Immature natural killer cell (primary cell): ENCODE measurements at regions not wholly inside any gene's neighbourhood (a gene's known extent, or its start where the extent isn't known, plus 50 kb on each side); places are given as distances from the start of the nearest gene placed in this dataset.

Experiments
- DNase-seq, 3 donors: peaks; one replicate each; pipeline ENCODE4 v3.0.0; 2022; ENCODE audit warnings: mixed read lengths in 1 of 3
- H3K27ac Mint-ChIP-seq, 6 donors: one replicate each; pipeline ENCODE4 v1.8.0; 2020; ENCODE audit warnings: mixed read lengths in 6 of 6, mild to moderate bottlenecking in 5 of 6, inconsistent platforms in 4 of 6, moderate library complexity in 3 of 6
- H3K27me3 Mint-ChIP-seq, 3 donors: one replicate each; pipeline ENCODE4 v1.8.0; 2020 to 2021; ENCODE audit warnings: low read depth in 3 of 3, mild to moderate bottlenecking in 3 of 3, mixed read lengths in 3 of 3, moderate library complexity in 3 of 3, inconsistent platforms in 1 of 3
- H3K36me3 Mint-ChIP-seq, 3 donors: one replicate each; pipeline ENCODE4 v1.8.0; 2020; ENCODE audit warnings: mixed read lengths in 3 of 3, inconsistent platforms in 2 of 3, mild to moderate bottlenecking in 2 of 3
- H3K4me1 Mint-ChIP-seq, 2 donors: one replicate each; pipeline ENCODE4 v1.8.0; 2020; ENCODE audit warnings: inconsistent platforms in 2 of 2, mild to moderate bottlenecking in 2 of 2, mixed read lengths in 2 of 2, moderate library complexity in 1 of 2
- H3K4me3 Mint-ChIP-seq, 5 donors: one replicate each; pipeline ENCODE4 v1.8.0; 2020; ENCODE audit warnings: mild to moderate bottlenecking in 5 of 5, mixed read lengths in 5 of 5, inconsistent platforms in 3 of 5, moderate library complexity in 3 of 5
- H3K9me3 Mint-ChIP-seq, 6 donors: one replicate each; pipeline ENCODE4 v1.8.0; 2020; ENCODE audit warnings: mild to moderate bottlenecking in 6 of 6, mixed read lengths in 6 of 6, inconsistent platforms in 4 of 6, moderate library complexity in 3 of 6

- H3K4me3 Mint-ChIP-seq: peak overlapping the region in 1 of 5 donors; percentile 28
- no peaks in the 10 kb centered on the region for H3K4me1 Mint-ChIP-seq
- DNase-seq: no peak
- H3K36me3 Mint-ChIP-seq: no peaks in the 10 kb centered on the region
- H3K27me3 Mint-ChIP-seq: peaks cover 0 to 7% (median 3%) of the 10 kb centered on the region in 3 donors
- no peaks in the 10 kb centered on the region for H3K9me3 Mint-ChIP-seq
- H3K27ac Mint-ChIP-seq: no peak overlapping the region
Observed at GRCh38 chr16:55380485-55380884, 56.5 kb downstream of the IRX6 start.

DNA sequence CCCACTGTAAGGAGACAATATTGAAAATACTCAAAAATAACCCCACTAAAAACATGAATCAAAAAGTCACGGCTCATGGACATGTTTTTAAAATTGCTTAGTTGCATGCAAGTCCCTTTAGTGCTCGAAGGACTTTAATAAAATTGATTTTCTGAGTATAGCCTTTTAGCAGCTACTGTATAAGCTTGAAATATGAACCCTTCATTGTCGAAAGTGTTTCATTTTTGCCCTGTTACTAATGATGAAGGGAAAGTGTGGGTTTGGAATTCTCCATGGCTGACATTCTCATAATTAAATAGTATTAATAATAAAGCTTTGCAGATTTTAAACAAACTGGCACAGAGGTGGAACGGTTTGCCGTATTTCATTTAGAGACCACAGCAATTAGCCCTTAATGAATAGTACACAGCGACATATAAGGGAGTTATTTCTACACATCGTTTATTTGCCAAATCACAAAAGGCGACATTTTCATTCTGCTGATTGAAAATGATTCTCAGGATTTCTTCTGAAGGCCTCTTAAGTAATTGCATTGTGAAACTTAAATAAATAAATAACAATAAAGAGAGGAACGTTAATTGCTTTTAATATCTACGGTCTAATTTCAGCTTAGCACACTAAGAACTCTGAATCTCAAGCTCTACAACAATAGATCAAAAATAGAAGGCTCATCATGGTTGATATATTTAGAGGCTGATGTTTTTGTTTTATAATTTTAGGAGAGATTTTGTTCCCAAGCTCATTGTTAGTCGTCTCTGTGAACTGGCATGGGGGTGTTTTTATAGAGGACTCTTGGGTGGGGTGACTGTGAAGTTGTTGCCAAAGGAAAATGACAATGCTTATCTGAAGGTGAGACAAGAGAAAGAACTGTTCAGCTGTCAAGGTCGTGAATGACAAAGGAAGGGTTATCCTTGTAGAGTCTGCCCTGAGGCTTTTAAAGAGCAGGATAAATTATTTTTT, 60.6 kb downstream of the IRX6 start:
- no peak overlapping the region for H3K27ac Mint-ChIP-seq
- no peak overlapping the region for H3K4me3 Mint-ChIP-seq
- DNase-seq: no peak
- no peaks in the 10 kb centered on the region for H3K4me1 Mint-ChIP-seq
- peaks cover 0 to 7% (median 0%) of the 10 kb centered on the region in 3 donors for H3K27me3 Mint-ChIP-seq
- no peaks in the 10 kb centered on the region for H3K36me3 Mint-ChIP-seq
- no peaks in the 10 kb centered on the region for H3K9me3 Mint-ChIP-seq

GRCh38 chr16:55385359-55385758, 61.4 kb downstream of the IRX6 start:
- Mint-ChIP-seq H3K4me1 (no peaks in the 10 kb centered on the region), H3K27ac (no peak overlapping the region), H3K9me3 (peaks cover 0 to 1% (median 0%) of the 10 kb centered on the region in 6 donors), H3K36me3 (no peaks in the 10 kb centered on the region), H3K4me3 (no peak overlapping the region), H3K27me3 (peaks cover 0 to 7% (median 0%) of the 10 kb centered on the region in 3 donors)
- DNase-seq: no peak

DNA sequence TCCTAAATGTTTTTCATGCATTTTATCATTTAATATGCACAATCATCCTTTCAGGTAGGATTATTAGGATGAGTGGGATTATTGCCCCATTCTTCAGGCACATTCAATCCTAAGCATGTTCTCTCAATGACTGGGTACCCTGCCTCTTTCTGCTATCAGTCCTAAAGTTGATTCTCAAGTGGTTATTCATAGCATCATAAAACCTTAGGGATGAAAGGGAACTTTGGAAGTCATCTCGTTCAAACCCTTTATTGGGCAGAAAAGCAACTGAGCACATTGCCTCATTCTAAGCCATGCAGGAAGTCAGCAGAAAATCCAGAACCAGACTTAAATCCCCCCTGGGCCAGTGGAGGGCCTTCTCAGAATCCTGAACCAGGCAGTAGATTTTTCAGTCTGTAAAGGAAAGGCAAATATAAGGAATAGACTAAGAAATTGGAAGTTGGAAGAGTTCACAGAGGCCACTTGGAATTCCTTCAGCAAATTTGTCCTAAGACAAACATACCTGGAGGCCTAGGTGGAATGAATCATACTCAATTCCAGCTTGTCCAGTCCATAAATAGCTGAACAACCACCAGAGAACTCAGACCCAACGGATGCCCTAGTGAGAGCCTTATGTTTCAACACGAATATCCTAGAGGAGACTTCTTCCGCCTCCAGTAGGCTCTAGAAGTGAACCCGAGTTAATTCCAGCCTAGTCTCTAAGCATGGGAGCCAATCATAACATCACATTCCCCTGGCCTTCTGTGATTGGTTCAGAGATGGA, 62.7 kb downstream of the IRX6 start:
- H3K27ac Mint-ChIP-seq: no peak overlapping the region
- no peak overlapping the region for H3K4me3 Mint-ChIP-seq
- H3K4me1 Mint-ChIP-seq: no peaks in the 10 kb centered on the region
- H3K27me3 Mint-ChIP-seq: peaks cover 0 to 7% (median 0%) of the 10 kb centered on the region in 3 donors
- H3K36me3 Mint-ChIP-seq: no peaks in the 10 kb centered on the region
- peaks cover 0 to 2% (median 0%) of the 10 kb centered on the region in 6 donors for H3K9me3 Mint-ChIP-seq
- DNase-seq: no peak

DNA sequence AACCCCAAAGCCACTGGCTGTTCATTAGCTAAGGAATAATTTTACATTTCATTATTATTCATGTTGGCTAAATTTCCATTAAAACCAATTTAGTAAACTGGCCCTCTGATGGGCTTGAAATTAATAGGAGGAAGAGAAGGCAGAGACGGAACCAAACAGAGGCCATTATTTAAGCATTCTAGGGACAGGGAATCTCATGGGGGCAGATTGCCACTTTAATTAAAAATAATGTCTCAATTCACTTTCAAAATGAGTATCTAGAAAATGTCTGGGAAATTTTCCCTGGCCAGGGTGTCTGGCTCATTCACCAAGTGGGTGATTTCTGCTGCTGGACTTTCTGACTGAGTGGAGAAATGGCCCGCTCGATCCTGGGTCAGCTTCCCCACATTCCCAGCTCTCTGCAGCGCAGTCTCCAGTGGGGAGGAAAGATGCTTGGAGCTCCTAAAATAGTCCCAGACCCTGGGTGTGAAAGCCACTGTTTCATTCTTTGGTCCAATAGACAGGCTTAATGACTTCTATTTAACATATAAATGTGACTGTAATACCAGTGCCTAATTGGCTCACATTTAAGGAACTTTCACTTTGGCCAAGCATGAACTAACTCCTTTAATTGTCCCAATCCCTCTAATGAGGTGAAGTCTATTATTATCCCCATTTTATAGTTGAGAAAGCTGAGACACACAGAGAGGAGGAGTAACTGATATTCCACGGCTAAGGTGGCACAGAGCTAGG, 64.3 kb downstream of the IRX6 start:
- no peak for DNase-seq
- H3K36me3 Mint-ChIP-seq: no peaks in the 10 kb centered on the region
- peaks cover 0 to 7% (median 0%) of the 10 kb centered on the region in 3 donors for H3K27me3 Mint-ChIP-seq
- H3K9me3 Mint-ChIP-seq: peaks cover 0 to 2% (median 0%) of the 10 kb centered on the region in 6 donors
- no peaks in the 10 kb centered on the region for H3K4me1 Mint-ChIP-seq
- H3K27ac Mint-ChIP-seq: no peak overlapping the region
- H3K4me3 Mint-ChIP-seq: no peak overlapping the region

DNA sequence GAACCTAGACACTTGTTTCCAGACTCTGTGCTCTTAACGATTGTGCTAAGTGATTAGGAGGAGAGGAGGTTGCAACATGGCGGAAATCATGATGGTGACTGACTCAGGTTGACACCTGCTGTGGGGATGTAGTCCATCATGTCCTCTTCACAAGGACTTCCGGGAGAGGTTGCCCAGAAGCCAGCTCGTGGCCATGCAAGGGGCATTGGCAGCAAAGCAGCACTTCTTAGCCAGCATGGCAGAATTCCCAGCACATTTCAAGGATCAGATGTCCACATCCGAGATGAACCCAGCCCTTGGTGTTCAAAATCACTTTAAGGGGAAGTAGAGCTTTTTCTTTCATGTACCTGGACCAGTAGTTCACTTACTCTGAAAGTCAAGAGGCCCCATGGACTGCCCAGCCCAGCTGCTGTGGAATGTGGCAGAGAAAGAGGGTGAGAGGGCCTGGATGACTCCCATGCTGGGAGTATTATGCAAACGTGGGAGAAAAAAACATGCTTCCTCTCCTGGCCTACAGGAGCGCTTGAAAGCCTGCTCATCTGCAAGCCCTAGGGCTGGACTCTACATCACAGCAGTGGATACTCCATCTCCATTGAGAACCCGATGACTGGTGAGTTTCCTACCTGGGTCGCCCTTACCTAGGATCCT, 65.5 kb downstream of the IRX6 start:
- H3K27me3 Mint-ChIP-seq: peaks cover 0 to 6% (median 0%) of the 10 kb centered on the region in 3 donors
- DNase-seq: no peak
- H3K36me3 Mint-ChIP-seq: no peaks in the 10 kb centered on the region
- H3K27ac Mint-ChIP-seq: no peak overlapping the region
- H3K9me3 Mint-ChIP-seq: peaks cover 0 to 2% (median 0%) of the 10 kb centered on the region in 6 donors
- H3K4me3 Mint-ChIP-seq: no peak overlapping the region
- H3K4me1 Mint-ChIP-seq: no peaks in the 10 kb centered on the region

DNA sequence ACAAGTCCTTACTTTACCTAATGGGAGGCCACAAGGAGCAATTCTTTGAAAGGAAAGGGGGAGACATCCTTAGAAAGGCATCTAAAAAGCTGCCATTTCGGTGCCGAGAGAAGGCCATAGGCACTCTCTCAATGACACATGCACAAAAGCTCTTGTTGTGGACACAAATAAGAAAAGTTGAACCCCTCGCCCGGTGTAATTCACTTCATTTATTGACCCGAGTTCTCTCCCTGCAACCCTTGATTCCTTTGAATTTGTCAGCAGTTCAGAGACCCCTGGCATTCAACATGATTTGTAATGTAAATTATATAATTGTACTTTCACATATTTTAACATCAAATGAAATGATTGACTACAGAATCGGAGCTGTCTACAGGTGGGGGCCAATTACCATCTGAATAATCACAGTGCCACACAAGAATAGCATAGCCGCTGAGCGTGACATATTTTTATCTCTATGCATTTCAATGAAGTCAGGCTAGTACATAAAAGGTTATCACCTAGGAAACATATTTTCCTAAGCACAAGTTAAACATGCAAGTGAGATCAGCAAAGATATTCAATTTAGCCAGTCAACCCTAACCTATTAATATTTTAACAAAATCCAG, 66.7 kb downstream of the IRX6 start:
- DNase-seq: no peak
- H3K27me3 Mint-ChIP-seq: peaks cover 0 to 2% (median 1%) of the 10 kb centered on the region in 3 donors

GRCh38 chr16:55391760-55392375, 67.9 kb downstream of the IRX6 start:
- Mint-ChIP-seq H3K27me3 (peaks cover 0 to 2% (median 1%) of the 10 kb centered on the region in 3 donors), H3K4me3 (no peak overlapping the region), H3K36me3 (no peaks in the 10 kb centered on the region), H3K27ac (no peak overlapping the region), H3K9me3 (peaks cover 0 to 3% (median 0%) of the 10 kb centered on the region in 6 donors), H3K4me1 (no peaks in the 10 kb centered on the region)
- no peak for DNase-seq

More for the DNA sequence above, 66.7 kb downstream of the IRX6 start:
- H3K36me3 Mint-ChIP-seq: no peaks in the 10 kb centered on the region
- H3K4me1 Mint-ChIP-seq: no peaks in the 10 kb centered on the region
- H3K4me3 Mint-ChIP-seq: no peak overlapping the region
- peaks cover 0 to 2% (median 0%) of the 10 kb centered on the region in 6 donors for H3K9me3 Mint-ChIP-seq
- H3K27ac Mint-ChIP-seq: no peak overlapping the region

DNA sequence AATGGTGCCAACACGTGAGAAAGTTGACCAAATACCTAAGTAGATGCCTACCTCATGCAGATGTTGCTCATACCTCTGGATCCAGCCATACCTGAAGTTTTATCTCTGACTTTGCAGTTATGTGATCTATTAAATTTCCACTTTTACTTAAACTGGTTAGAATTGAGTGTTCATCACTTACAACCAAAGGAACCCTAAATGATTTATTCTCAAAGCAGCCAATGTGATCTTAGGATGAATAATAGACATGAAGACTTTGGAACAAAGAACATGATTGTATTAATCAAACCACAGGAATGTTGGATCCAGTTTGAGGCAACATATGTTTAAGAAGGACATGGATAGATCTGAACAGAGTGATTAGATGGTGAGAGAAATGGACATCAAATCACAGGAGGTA, 68.7 kb downstream of the IRX6 start:
- Mint-ChIP-seq H3K4me3 (no peak overlapping the region), H3K9me3 (peaks cover 0 to 3% (median 0%) of the 10 kb centered on the region in 6 donors), H3K27ac (no peak overlapping the region), H3K36me3 (no peaks in the 10 kb centered on the region), H3K27me3 (peaks cover 0 to 2% (median 1%) of the 10 kb centered on the region in 3 donors), H3K4me1 (no peaks in the 10 kb centered on the region)
- no peak for DNase-seq

DNA sequence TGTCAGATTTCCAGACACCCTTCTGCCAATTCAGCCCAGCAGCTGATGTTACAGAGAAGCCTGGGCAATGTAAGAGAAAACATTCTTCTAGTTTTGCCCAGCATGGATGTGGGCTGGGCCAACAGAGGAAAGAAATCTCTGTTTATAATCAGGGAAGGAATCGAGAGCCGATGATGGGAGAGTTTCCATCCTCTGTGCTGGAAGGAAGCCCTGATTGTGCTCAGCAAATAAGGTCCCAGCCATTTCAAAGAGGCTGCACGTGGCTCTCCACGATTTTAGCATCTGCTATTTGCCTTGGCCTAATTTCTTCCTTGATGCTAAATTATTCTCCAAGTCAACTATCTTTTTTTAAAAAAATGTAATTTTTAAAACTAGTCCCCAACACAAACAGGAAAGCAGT, 70.0 kb downstream of the IRX6 start:
- Mint-ChIP-seq H3K27me3 (peaks cover 0 to 2% (median 1%) of the 10 kb centered on the region in 3 donors), H3K9me3 (peaks cover 0 to 3% (median 0%) of the 10 kb centered on the region in 6 donors), H3K27ac (no peak overlapping the region), H3K4me1 (no peaks in the 10 kb centered on the region), H3K36me3 (no peaks in the 10 kb centered on the region), H3K4me3 (no peak overlapping the region)
- DNase-seq: no peak

GRCh38 chr16:55398762-55399161, 74.8 kb downstream of the IRX6 start:
- Mint-ChIP-seq H3K9me3 (peaks cover 0 to 3% (median 0%) of the 10 kb centered on the region in 6 donors), H3K27me3 (peaks cover 1 to 2% (median 2%) of the 10 kb centered on the region in 3 donors), H3K27ac (no peak overlapping the region), H3K4me1 (no peaks in the 10 kb centered on the region), H3K4me3 (no peak overlapping the region), H3K36me3 (no peaks in the 10 kb centered on the region)
- no peak for DNase-seq

DNA sequence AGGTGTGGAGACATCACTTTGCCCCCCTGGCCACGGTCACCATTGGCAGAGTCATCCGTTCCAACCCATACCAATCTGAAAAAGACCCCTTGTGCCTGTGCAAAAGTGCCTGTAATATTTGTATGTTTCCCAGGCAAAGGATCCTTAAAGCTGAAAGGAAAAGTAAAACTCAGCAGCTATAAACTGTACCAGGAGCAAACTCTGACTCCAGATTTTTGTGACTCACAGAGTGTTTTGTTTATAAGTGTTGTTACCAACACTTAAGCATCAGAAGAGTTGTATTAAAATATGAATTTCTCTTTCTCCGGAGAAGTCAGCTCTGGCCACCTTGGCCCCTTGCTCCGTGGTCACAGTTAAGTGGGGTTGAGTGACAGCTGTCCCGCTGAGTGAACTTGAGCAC, 75.9 kb downstream of the IRX6 start:
- no peak overlapping the region for H3K4me3 Mint-ChIP-seq
- peaks cover 0 to 3% (median 0%) of the 10 kb centered on the region in 6 donors for H3K9me3 Mint-ChIP-seq
- no peaks in the 10 kb centered on the region for H3K4me1 Mint-ChIP-seq
- no peaks in the 10 kb centered on the region for H3K36me3 Mint-ChIP-seq
- no peak overlapping the region for H3K27ac Mint-ChIP-seq
- no peak for DNase-seq
- H3K27me3 Mint-ChIP-seq: peaks cover 0 to 2% (median 1%) of the 10 kb centered on the region in 3 donors
